GM19238 (cell line): ENCODE measurements at regions not wholly inside any gene's neighbourhood (a gene's known extent, or its start where the extent isn't known, plus 50 kb on each side); places are given as distances from the start of the nearest gene placed in this dataset.
"Not testable (repeated sequence)": the region's sequence is repeated elsewhere in the genome, so short reads cannot be mapped to it uniquely, and the experiment has no call there.

Experiments used
- DNase-seq: peaks from one replicate; pipeline ENCODE4 v3.0.0; 2011; ENCODE audit warnings: low spot score; ENCODE audit not compliant: insufficient read length

DNA sequence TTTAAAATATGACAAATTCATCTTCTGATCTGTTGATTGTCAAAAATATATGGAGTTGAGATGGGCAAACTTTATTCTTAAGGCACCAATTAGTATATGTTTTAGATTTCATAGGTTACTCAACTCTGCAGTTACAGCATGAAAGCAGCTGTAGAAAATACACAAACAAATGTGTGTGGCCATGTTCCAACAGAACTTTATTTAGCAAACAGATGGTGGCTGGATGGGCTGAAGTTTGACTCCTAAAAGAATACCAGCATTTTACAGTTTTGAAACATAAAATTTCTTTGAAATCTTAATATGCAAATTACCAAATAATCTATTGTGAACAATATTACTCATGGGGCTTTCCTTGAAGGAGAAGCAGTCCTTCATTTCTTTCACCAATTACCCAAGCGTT lies 1206.0 kb upstream of the LRRTM3 start:
- no peak for DNase-seq

DNA sequence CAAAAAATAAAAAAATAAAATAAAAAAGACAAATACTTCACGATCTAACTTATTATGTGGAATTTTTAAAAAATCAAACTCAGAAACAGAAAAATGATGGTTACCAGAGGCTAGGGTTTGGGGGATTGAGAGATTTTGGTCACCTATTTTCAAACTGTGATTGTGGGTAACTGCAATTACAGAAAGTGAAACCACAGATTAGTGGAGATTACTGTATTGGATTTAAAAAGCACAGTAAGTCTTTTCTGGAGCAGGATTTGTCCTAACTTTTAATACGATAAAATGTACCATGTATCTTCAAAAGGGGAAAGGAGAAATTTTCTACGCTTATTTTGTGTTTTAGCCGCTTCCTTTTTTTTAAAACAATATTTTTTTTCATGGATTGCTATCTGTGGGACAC lies 1204.9 kb upstream of the LRRTM3 start:
- no peak for DNase-seq

DNA sequence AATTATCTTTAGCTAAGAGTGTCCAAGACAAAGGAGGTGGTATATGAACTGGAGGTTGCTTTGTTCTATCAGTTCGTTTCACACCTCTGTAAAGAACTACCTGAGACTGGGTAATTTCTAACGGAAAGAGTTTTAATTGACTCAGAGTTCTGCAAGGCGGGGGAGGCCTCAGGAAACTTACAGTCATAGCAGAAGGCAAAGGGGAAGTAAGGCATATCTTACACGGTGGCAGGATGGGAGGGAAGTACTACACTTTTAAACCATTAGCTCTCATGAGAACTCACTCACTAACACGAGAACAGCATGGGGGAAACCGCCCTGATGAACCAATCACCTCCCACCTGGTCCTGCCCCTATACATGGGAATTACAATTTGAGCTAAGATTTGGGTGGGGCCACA lies 1202.3 kb upstream of the LRRTM3 start:
- no peak for DNase-seq

DNA sequence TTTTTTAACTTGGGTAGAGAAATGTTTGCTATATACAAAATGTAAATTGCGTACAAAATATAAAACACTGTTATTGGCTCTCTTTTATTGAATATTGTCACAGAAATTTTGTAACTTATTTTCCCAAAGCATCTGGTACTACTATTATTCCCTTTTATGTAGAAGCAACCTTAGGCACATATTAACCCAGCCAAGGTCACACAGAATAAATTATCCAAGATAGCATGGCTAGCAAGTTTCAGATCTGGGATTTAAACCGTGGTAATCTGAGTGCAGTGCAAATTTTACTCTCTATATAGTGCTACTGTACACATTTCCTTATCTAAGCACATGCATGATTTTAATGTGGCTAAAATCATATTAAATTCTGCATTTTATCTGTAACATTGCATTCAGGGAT lies 1190.5 kb upstream of the LRRTM3 start:
- DNase-seq: no peak

DNA sequence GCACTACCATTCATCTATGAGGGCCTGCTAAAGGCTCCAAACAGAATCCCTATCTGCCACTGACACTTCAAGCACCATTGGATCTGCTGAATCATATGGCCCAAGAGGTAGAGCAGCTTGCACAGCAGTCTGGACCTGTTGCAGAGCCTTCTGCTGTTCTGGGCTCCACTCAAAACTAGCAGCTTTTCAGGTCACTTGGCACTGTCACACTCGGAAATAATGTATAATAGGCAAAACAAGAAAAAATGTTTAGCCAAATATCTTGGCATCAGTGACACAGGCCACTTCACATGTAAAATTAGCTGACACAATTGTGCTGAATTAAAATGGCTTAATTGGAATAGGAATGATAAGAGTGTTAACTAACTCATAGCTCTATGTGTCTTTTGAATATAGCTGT lies 1182.9 kb upstream of the LRRTM3 start:
- DNase-seq: no peak

DNA sequence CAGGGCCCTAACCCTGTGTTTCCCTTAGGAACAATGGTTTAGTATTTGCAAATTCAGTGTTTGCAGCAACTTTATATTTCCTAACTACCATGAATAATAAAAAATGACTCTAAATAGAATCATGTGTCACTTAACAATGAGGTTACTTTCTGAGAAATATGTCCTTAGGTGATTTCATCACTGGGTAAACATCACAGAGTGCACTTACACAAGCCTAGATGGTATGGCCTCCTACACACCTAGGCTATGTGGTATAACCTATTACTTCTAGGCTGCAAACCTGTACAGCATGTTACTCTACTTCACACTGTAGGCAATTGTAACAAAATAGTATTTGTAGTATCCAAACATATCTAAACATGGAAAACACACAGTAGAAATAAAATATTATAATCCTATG lies 1174.6 kb upstream of the LRRTM3 start:
- DNase-seq: no peak

DNA sequence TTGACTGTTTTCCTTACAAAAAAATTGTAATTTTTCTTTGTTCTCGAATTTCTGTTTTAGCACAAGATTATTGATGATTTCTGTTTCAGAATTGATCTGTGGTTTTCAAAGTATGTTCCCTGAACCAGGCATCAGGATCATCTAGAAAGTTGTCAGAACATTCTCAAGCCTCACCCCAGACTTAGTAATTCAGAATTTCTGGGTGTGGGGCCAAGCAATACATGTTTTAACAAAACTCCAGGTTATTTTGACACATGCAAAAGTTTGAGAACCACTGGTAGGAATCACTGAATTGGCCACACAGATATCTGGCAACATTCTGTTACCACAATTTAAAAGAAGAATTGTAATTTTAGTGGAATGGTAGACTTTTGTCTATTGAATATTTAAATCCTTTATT lies 1173.9 kb upstream of the LRRTM3 start:
- DNase-seq: no peak

DNA sequence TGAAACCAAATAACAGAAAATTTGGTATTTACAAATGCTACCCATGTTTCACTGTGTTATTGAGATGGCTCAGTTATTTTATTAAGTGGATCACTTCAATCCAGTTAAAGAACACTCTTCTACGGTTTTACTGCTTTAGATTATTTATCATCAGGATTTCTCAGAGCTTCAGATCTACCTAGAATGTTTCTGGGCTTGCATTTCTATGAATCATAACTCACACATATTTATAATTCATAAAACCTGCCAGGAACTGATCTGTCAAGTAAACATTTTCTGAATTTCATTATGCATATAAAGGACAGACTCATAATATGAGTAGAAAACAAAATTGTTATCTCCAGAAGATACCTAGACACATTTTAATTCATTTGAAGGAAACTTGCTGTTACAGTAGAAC lies 1172.3 kb upstream of the LRRTM3 start:
- DNase-seq: no peak

DNA sequence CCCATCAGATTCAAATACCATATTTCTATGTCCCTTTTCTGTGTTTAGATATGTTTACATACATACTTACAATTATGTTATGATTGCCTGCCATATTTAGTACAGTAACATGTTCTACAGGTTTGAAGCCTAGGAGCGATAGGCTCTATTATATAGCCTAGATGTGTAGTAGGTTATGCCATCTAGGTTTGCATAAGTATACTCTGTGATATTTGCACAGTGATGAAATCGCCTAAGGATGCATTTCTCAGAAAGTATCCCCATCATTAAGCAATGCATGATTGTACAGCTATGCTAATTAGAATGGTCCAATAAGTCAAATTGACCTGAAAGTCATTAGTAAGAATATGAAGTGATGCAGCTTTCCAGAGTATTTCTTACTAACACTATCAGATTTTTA lies 1171.7 kb upstream of the LRRTM3 start:
- DNase-seq: no peak

DNA sequence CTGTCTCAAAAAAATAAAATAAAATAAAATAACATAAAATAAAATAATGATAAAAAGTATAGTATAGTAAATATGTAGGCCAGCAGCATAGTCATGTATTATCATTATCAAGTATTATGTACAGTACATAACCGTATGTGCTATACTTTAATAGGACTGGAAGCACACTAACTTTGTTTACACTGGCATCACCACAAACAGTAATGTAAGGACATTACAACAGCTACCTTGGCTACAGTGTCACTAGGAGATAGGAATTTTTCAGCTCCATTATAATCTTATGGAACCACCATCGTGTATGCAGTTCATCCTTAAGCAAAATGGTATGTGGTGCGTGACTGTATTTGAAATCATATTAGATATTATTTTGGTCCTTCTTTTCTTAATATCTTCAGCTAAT lies 1163.5 kb upstream of the LRRTM3 start:
- no peak for DNase-seq

DNA sequence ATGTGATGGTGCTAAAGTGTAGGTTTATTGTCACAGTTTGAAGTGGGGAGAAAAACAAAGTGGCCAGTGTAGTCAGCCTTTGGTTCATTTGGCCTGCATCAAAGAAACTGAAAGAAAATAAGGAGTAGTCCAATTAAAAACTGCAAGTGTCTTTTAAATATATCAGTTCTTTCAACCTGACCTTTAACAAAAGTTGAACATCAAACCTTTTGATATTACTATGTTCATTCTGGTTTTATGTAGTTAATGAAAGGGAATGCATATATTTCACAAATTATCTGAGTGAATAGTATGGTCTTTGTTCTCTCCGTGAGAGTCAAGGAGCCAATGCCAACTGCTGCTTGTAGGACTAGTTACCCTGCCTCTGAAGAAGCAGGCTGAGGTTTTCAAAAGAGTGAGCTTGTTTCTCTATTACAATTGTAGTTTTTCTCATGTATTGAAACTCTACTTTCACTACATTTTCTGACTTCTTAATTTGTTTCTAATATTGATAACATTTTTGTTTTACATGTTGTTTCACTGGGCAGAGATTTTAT lies 1160.8 kb upstream of the LRRTM3 start:
- no peak for DNase-seq

DNA sequence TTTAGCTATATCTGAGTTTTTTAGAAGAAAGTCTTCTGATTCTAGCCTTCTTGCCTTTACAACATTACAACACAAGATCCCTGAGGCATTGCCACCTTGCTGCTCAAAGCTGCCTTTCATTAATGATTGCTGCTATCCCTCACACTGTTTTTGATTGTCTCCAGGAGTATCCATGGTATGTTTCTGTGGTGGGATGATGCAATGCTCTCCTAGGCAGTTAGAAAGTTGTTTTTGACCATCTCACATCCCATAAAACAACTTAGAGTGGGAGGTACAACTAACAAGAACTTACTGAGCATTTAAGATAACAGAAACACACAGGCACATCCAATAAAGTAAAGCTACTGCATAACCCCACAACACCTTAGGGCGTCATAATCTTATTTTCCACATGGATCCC lies 1156.0 kb upstream of the LRRTM3 start:
- DNase-seq: no peak

DNA sequence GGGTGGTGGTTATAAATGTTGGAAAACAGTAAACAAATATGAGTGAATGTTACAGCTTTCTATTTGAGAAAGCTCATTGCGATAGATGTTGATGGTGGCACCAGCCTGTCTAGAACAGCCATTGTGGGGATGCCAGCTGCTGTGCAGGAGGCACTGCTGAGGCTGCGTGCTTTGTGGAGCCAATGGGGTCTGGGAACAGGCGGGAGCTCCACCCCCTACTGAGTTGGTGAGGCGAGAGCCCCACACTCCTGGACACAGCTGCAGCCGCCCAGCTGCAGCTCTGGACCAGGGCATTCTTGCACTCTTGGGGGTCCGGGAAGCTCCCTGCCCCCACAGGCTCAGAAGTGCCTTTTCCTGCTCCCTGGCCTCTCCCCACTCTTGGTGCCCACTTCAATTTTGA lies 1147.1 kb upstream of the LRRTM3 start:
- no peak for DNase-seq

DNA sequence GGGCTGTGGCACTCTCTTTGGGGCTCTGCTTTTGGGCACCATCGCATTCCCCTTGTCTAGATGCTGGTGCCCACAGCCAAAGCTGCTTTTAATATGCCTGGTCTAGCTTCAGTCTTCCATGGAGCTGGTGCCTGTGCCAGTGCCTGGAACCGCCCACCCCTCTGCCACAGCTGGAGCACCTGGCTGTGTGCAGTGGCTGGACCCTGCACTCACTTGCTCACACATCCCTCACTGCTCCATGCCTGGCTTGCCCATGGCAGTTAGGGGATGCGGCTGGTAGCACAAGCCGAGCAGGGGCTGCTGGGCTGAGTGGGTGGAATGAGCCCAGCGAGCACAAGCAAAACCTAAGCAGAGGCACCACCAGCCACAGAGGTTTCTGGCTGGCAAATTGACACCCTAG lies 1145.9 kb upstream of the LRRTM3 start:
- DNase-seq: no peak

DNA sequence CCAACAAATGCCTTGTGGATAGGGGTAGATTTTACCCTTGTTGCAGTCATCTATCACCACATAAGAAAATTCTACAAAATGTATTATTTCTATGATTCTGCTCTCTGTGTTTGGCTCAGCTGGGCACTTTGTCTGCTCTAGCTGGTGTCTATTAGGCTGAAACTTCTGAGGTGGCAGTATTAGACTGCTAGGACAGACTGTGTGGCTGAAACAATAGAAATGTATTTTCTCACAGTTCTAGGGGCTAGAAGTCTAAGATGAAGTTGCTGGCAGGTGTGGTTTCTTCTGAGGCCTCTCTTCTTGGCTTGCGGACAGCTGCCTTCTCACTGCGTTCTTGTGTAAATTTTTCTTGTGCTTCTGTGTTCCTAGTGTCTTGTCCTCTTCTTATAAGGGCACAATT lies 1139.6 kb upstream of the LRRTM3 start:
- no peak for DNase-seq

DNA sequence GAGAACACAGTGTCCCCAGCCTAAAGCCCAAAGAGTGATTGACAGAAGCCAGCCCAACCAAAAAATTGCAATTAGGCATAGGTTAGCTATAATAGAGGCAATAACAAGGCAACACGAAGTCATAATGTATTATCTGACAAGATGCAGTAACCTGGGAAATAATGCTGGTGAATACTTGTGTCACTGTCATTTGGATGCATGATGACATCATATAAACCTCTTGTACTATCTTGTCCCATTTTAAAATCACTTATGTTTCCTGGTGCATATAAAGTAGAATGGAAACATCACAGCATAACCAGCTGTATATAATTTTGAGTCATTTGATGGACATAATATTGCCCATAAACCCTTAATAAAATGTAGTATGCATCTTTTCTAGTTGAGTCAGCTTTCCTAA lies 1138.3 kb upstream of the LRRTM3 start:
- no peak for DNase-seq

DNA sequence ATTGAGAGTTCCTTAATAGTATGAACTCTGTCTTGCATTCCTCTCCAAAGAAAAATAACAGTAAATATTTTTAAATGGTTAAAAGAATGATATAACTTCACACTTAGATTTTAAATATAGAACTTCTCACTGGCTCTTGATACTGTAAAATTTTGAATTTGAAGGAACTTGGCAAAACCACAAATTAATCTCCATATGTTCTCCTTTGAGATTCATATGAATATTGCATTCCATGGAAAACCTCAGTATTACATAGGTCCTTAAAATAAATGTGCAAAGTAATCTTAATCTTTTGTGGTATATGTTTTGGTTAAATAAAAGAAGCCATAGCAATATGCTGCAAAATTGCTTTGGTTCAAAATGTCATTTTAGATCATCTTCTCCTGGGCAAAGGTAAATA lies 1137.6 kb upstream of the LRRTM3 start:
- no peak for DNase-seq

DNA sequence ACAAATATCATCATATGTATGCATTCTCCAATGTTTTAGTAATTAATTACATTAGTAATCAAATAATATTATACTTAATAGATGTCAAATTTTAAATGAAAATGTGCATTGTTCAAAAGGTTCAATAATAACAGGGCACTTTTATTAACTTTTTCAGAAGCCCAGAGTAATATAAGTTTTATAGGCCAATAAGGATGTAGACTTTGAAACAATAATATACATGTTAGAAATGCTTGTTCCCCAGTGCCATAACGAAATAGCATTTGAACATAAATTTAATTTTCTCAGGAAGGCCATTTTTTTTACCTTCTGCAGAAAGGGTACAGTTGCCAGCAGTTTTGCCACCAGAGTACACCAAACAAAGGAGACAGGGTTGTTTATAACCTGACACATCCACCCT lies 1133.9 kb upstream of the LRRTM3 start:
- no peak for DNase-seq

DNA sequence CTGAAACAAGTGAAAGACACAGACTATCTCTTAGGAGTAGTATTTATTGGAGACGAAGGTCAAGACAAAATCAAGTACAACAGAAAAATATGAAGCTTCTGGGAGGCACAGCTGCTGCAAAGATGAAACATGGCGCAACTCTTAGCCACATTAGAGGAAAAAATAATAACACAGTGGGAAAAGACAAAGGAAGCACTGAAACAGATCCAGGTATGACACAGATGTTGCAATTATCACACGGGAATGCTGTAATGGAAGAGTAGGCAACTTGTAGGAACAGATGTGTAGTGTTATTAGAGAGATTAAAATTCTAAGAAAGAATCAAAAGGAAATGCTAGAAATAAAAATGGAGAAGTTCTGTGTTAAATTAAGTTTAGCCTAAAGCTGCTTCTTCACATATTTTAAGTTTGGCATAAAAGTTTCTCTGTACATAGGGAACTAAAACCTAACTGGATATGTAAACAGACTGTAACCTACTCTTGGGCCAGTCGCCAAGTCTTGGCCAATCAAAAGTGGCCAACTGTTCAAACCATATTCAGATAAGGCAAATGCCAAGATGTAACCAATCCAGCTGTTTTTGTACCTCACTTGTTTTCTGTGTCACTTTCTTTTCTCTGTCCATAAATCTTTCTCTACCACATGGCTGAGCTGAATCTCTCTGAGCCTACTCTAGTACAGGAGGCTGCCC lies 1132.0 kb upstream of the LRRTM3 start:
- DNase-seq: no peak

DNA sequence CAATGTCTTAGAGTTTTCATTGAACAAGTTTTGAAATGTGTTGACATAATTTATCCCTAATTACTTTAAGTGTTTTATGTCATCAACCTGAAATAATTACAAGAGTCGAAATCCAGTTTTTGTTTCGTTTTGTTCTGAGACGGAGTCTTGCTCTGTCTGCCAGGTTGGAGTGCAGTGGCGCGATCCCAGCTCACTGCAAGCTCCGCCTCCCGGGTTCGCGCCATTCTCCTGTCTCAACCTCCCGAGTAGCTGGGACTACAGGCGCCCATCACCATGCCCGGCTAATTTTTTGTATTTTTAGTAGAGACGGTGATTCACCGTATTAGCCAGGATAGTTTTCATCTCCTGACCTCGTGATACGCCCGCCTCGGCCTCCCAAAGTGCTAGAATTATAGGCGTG lies 1131.0 kb upstream of the LRRTM3 start:
- not testable (repeated sequence) for DNase-seq

DNA sequence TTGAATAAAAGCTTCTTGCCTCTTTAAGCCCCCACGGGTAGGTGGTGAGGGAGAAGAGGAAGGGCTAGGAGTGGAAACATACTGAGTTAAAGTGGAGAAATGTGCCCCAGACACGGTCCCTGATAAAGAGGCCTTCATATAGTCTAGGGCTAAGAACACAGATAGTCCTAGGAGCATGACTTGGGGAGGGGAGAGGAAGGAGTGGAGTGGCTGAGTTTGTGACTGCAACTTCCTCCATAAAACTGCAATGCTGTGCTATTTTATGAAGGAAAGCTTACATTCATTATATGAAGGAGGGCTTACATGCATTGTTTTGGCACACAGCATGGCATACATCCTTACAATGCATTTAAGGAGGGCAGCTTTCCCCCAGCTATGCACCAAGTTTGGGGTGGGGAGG lies 1129.4 kb upstream of the LRRTM3 start:
- no peak for DNase-seq

DNA sequence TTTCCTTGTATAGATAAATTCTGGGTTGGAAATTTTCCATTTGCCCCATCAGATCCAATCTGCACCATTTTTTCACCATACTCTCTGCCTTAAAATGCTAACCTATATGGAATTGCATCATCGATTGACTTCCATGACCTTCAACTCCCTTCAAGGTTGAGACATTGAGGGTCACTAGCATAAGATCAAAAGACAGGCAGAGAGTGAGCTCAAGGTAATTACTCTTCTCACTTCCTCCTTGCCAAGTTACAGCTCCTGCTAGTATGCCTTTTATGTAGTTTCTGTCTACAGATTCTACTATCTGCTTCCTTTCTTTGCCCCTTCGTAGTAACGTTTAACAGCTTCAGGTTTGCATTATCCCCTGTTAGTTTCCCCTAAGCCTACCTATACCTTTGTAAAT lies 1127.7 kb upstream of the LRRTM3 start:
- no peak for DNase-seq

DNA sequence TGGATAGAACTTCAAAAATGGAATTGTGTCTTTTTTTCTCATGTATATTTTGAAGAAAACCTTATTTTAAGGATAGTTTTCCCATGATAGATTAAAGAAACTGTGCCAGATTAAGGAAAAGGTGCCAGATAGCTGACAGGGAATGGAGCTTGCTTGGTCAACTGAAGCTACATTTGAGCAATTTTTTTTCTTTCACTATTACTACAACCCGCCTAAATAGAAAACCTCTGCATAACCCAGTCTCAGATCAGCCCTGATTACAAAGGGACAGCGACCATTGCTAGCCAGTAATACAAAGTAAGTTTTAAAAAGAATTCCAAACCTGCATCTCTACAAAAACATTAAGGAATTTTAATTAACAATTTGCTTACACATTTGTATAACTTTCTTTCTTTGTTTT lies 1123.4 kb upstream of the LRRTM3 start:
- no peak for DNase-seq

DNA sequence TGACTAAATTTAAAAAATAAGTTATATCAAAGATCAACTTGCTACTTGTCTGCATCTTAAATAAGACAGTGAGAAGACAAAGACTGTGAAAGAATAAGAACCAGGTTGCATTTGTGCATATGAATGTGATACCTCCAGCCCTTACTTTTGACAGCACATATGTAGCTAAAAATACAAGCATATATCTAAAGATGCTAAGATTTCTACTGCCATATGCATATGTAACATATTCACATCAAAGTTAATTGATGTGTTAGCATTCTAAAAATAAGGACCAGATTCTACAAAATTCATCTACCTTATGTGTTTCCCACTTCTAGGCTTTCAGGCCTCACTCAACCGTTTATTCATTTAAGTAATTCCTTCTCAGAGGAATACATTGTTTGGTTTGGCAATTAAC lies 1120.3 kb upstream of the LRRTM3 start:
- DNase-seq: no peak
